OCI-LY3 (cell line): ENCODE measurements at regions not wholly inside any gene's neighbourhood (a gene's known extent, or its start where the extent isn't known, plus 50 kb on each side); places are given as distances from the start of the nearest gene placed in this dataset.

Source experiments
- H2AFZ ChIP-seq: fragments of 200-600, 300-600 bp; shearing (Covaris generic); 2 replicates; pipeline ENCODE4 v1.6.0; 2014; ENCODE audit warnings: antibody characterized with exemption, low read depth, low read length
- H3K27ac ChIP-seq: fragments of 200-600, 300-600 bp; sonication (generic); 2 replicates; pipeline ENCODE4 v1.5.1; 2014; ENCODE audit warnings: mild to moderate bottlenecking, low read length, moderate library complexity, mixed read lengths
- H3K27me3 ChIP-seq: fragments of 200-600, 300-600 bp; sonication (generic); 2 replicates; pipeline ENCODE4 v1.6.1; 2014; ENCODE audit warnings: low read depth, low read length, mixed read lengths
- H3K36me3 ChIP-seq: fragments of 200-600, 300-600 bp; sonication (generic); replicated peaks from 2 replicates; pipeline ENCODE3; 2014; ENCODE audit warnings: low read depth, low read length, mixed read lengths
- H3K4me1 ChIP-seq: fragments of 300-600, 200-600 bp; sonication (generic); 2 replicates; pipeline ENCODE4 v1.6.1; 2014; ENCODE audit warnings: low read length, mixed read lengths
- H3K4me2 ChIP-seq: fragments of 200-600, 300-600 bp; sonication (generic); 2 replicates; pipeline ENCODE4 v1.6.1; 2014; ENCODE audit warnings: low read length, mixed read lengths
- H3K4me3 ChIP-seq: fragments of 300-600, 200-600 bp; sonication (generic); 2 replicates; pipeline ENCODE4 v1.5.1; 2014; ENCODE audit warnings: antibody characterized with exemption, mild to moderate bottlenecking, low read length, moderate library complexity
- H3K79me2 ChIP-seq: fragments of 300-600, 200-600 bp; shearing (Covaris generic); 2 replicates; pipeline ENCODE4 v1.6.1; 2014; ENCODE audit warnings: mild to moderate bottlenecking, low read length, mixed read lengths
- H3K9ac ChIP-seq: fragments of 300-600, 200-600 bp; shearing (Covaris generic); 2 replicates; pipeline ENCODE4 v1.6.0; 2014; ENCODE audit warnings: mild to moderate bottlenecking, low read length, moderate library complexity
- H3K9me3 ChIP-seq: fragments of 200-600, 300-600 bp; shearing (Covaris generic); 2 replicates; pipeline ENCODE4 v1.6.1; 2014; ENCODE audit warnings: low read length, mixed read lengths; ENCODE audit not compliant: insufficient read depth
- H4K20me1 ChIP-seq: fragments of 200-600, 300-600 bp; sonication (generic); 2 replicates; pipeline ENCODE4 v1.6.1; 2016; ENCODE audit warnings: low read length, mixed read lengths; ENCODE audit not compliant: insufficient read depth
- CTCF ChIP-seq: fragments of 200-600, 300-600 bp; sonication (generic); IDR thresholded peaks from 2 replicates; pipeline ENCODE4 v1.5.1; 2014; ENCODE audit warnings: antibody characterized with exemption, low read length, low read depth
- EZH2phosphoT487 ChIP-seq: fragments of 200-600 bp; shearing (Covaris generic); IDR thresholded peaks from 2 replicates; pipeline ENCODE4 v1.6.1; 2018; ENCODE audit warnings: antibody characterized with exemption, mixed run types, low read depth

DNA sequence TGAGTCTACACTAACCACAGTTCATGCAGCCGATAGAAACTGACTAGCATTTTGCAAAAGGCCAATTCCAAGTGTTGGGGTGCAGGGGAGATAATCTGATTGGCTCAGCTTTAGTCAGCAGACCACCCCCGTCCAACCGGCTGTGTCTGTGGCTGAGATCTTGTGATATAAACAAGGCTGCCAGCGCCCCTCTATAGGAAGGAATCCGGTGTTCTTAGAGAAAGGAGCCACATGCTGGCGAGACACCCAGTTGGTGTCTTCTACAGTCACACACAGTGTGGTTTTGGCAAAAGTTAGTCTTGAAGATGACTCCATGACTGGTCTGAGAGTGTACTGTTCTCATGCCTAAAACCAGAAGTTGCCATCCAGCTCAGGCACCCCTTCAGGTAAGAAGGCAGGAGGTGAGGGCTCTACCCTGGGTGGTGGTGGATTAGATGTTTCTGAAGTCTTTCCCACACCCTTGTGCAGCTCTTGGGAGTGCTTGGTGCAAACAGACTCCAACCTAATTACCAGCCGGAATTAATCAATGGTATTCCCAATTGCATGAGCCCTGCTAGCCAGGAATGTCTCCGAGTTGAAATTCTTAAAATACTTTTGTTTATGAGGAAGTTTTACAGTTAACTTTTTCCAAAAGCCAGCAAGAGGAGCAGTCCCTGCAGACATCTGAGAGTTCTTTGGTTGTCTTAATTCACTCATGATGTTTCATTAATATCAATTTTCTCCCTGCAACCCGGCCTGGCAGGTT lies 172.3 kb upstream of the IRX6 start:
- Histone ChIP-seq H3K4me3 (no peak overlapping the region), H3K27me3 (no peaks in the 10 kb centered on the region), H2AFZ (no peak overlapping the region), H3K9me3 (no peaks in the 10 kb centered on the region), H3K27ac (no peak overlapping the region), H3K79me2 (no peaks in the 10 kb centered on the region), H4K20me1 (no peaks in the 10 kb centered on the region), H3K36me3 (no peaks in the 10 kb centered on the region), H3K4me1 (no peaks in the 10 kb centered on the region), H3K9ac (no peak overlapping the region), H3K4me2 (no peak overlapping the region)
- TF ChIP-seq CTCF (no peak), EZH2phosphoT487 (no peak)

DNA sequence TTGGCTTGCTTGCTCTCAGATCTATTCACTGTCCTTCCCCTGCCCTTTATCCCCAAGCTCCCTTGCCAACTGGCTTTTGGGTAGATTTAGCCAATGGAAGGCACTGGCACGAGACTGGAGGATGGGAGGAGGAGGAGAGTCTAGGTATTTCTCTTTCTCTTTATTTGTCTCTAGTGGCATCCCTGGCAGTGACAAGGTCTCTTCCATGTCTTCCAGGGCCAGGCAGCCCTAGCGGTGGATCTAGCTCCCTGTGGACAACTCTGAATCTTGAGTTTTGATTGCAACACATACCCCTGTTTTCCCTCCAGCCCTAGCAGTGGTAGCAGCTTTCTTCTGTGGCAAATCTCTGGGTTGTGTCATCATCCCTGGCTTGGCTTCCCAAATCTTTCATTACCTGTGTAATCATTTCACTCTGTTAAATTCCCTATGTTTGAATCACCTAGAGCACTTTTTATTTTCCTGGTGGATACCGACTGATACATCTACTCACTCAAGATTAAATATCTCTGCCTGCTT lies 171.1 kb upstream of the IRX6 start:
- H3K9me3 ChIP-seq = no peaks in the 10 kb centered on the region
- no peaks in the 10 kb centered on the region for H4K20me1 ChIP-seq
- no peaks in the 10 kb centered on the region for H3K4me1 ChIP-seq
- no peaks in the 10 kb centered on the region for H3K27me3 ChIP-seq
- H3K4me3 ChIP-seq = no peak overlapping the region
- no peak for TF ChIP-seq EZH2phosphoT487
- TF ChIP-seq CTCF = no peak
- no peak overlapping the region for H3K9ac ChIP-seq
- H3K27ac ChIP-seq = no peak overlapping the region
- H3K36me3 ChIP-seq = no peaks in the 10 kb centered on the region
- H3K4me2 ChIP-seq = no peak overlapping the region
- H2AFZ ChIP-seq = no peak overlapping the region
- no peaks in the 10 kb centered on the region for H3K79me2 ChIP-seq

- H4K20me1 ChIP-seq = no peaks in the 10 kb centered on the region
- no peaks in the 10 kb centered on the region for H3K79me2 ChIP-seq
- H2AFZ ChIP-seq = no peak overlapping the region
- H3K4me1 ChIP-seq = no peaks in the 10 kb centered on the region
- no peak overlapping the region for H3K4me2 ChIP-seq
- no peak overlapping the region for H3K4me3 ChIP-seq
- no peak overlapping the region for H3K9ac ChIP-seq
- TF ChIP-seq EZH2phosphoT487 (no peak), CTCF (no peak)
- no peak overlapping the region for H3K27ac ChIP-seq
- no peaks in the 10 kb centered on the region for H3K27me3 ChIP-seq
- H3K36me3 ChIP-seq = no peaks in the 10 kb centered on the region
- no peaks in the 10 kb centered on the region for H3K9me3 ChIP-seq
Measured at GRCh38 chr16:55154262-55154661, 169.7 kb upstream of the IRX6 start.

DNA sequence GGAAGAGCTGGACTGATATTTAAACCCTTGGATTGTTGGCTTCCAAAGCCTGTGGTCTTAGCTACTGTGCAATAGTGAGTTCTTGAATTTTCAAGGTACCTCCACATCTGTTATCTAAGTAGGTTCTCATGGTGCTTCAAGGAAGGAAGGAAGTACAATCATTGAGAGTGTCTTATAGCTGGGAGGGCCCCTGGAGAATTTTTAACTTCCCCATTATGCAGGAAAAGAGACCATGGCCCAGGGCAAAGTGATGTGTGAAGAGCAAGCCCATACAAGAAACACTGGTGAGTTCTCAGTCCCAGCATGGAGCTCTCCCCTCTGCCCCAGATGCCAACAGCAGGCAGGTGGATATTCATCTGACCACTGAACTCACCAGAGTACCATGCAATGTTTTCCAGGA lies 169.0 kb upstream of the IRX6 start:
- Histone ChIP-seq H4K20me1 (no peaks in the 10 kb centered on the region), H3K4me3 (no peak overlapping the region), H3K4me2 (no peak overlapping the region), H3K79me2 (no peaks in the 10 kb centered on the region), H3K27ac (no peak overlapping the region), H3K9ac (no peak overlapping the region), H3K4me1 (no peaks in the 10 kb centered on the region), H2AFZ (no peak overlapping the region), H3K9me3 (no peaks in the 10 kb centered on the region), H3K27me3 (no peaks in the 10 kb centered on the region), H3K36me3 (no peaks in the 10 kb centered on the region)
- TF ChIP-seq EZH2phosphoT487 (no peak), CTCF (no peak)
